Lower leg skin (tissue), 3 donors: ENCODE measurements at regions not wholly inside any gene's neighbourhood (a gene's known extent, or its start where the extent isn't known, plus 50 kb on each side); places are given as distances from the start of the nearest gene placed in this dataset.

Source experiments
- POLR2A ChIP-seq, 2 donors: fragments of 450-650 bp; IDR thresholded peaks; one replicate each; pipeline ENCODE4 v1.6.1; 2016 to 2017; ENCODE audit warnings: antibody characterized with exemption in 2 of 2, mild to moderate bottlenecking in 1 of 2, moderate library complexity in 1 of 2
- TF ChIP-seq, protein P1 (sequence below), 3 donors: fragments of 450-650 bp; IDR thresholded peaks; one replicate each; pipeline ENCODE4 v1.5.1; 2016; ENCODE audit warnings: antibody characterized with exemption in 3 of 3, mild to moderate bottlenecking in 3 of 3, moderate library complexity in 2 of 3

DNA sequence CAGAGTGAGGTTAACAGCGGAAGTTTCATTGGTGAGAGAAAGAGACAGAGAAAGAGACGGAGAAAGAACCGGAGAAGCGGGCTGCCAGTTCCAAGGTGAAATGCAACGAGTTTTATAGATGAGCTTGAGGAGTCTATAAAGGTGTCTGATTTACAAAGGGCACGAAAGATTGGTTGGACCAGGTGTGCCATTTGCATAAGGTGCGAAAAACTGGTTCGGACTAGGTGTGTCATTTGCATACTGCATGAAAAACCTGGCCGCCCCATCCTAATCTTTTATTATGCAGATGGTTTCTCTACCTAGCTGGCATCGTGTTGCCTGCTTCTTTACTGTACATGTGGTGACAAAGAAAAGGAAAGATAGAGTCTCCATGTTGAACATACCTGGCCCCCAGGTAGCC is 253.8 kb upstream of the IGF1R start:
- no peak for TF ChIP-seq POLR2A (IDR thresholded peaks at IDR 0.05)
- TF ChIP-seq, protein P1, sequence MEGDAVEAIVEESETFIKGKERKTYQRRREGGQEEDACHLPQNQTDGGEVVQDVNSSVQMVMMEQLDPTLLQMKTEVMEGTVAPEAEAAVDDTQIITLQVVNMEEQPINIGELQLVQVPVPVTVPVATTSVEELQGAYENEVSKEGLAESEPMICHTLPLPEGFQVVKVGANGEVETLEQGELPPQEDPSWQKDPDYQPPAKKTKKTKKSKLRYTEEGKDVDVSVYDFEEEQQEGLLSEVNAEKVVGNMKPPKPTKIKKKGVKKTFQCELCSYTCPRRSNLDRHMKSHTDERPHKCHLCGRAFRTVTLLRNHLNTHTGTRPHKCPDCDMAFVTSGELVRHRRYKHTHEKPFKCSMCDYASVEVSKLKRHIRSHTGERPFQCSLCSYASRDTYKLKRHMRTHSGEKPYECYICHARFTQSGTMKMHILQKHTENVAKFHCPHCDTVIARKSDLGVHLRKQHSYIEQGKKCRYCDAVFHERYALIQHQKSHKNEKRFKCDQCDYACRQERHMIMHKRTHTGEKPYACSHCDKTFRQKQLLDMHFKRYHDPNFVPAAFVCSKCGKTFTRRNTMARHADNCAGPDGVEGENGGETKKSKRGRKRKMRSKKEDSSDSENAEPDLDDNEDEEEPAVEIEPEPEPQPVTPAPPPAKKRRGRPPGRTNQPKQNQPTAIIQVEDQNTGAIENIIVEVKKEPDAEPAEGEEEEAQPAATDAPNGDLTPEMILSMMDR (IDR thresholded peaks at IDR 0.05), result no peak
